ENCODE measurements at regions not wholly inside any gene's neighbourhood (a gene's known extent, or its start where the extent isn't known, plus 50 kb on each side); places are given as distances from the start of the nearest gene placed in this dataset.

- no peak for DNase-seq
Observed at GRCh38 chr4:152109531-152110509, 349.0 kb upstream of the GATB start.

- no peak for DNase-seq
Observed at GRCh38 chr4:152107736-152108500, 347.1 kb upstream of the GATB start.

GRCh38 chr4:152106781-152107321, 346.0 kb upstream of the GATB start:
- no peak for DNase-seq

DNA sequence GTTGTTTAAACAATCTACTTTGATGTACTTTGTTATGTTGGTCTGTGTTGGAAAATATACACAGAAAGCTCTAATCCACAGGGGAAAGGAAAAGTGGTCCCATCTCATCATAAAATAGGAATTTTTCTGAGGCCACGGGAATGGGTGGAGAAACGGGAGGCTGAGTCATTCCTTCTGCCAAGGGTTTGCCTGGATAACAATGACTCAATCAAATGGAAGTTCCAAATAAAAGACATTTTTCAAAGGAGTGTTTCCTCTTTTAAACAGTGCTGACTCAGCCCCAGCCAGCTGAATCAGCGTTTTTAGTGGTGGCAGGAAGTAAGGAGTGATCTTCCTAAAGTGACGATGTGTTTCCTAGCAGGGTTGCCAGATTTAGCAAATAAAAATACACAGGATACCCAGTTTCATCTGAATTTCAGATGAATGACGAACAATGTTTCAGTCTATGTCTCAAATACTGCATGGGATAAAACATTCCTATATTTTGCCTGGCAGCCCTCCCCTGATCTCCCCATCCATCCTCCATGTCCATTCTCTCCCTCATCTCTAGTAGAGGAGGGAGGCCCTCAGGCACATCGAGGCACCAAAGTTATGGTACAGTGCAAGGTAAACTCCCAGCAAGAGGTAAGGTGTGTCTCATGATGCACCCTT, 345.4 kb upstream of the GATB start:
- DNase-seq = no peak

DNA sequence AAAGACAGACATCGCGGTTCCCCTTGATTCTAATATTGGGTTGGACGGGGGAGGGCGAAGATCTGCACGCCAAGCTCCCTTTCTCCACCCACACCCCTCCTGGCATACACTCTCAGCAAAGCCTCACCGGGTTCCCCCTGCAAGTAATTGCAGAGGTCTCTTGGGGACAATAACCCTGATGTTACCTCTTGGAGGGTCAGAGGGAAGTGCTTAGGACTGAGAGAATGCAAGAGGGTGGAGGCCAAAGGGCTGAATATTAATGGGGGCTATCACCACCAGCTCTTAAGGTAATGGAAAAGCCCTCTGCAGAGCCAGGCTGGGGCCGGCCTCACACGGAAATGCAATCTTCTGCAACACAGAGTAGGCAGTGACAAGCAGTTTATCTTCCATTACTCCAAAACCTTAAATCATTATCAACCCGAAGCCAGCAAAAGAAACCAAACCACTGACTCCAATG, 344.1 kb upstream of the GATB start:
- no peak for DNase-seq

DNA sequence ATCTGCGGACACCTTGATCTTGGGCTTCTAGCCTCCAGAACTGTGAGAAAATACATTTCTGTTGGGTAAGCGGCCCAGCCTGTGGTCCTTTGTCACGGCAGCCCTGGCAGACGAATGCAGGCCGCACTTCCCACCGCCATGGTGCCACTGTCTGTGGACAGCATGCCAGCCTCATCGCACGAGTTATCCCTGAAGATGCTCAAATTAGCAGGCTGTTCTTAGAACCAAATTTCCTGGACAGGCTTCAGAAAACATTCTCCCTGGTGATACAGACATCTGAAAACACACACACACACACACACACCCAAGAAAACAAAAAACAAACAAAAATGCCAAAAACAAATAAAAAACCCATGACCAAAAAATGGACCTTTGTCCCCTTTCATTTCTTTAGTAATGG, 343.5 kb upstream of the GATB start:
- no peak for DNase-seq

DNA sequence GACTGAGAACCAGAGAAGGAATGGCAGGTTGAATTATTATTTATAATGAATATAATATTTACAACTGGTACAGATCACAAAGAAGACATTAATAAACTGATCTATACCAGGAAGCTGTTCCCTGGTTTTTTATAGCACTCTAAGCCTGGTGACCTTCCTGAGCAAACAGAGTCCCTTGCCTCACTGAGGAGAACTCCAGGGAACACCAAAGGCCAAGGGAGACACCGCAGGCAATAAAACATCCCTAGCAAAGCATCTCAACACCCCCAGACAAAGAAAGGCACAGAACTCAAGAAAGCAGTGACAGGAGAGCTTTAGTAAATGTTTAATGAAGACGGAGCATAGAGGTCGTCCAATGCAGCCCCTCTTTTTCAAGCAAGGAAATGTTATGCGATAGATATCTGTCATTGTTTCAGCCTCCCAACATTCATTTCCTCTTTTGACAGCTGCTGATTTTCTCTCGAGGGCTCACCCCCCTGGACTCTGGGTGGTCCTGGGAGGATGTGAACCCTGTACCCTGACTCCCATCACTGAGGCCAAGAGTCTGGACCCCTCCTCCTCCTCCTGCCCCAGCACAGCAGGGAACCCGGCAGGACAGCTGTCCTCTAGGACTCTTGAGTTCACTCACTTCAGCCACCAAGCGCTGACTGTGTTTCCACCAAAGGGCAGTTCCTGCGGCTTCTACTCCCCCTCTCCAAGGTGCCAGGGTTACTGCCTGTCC, 342.5 kb upstream of the GATB start:
- no peak for DNase-seq

DNA sequence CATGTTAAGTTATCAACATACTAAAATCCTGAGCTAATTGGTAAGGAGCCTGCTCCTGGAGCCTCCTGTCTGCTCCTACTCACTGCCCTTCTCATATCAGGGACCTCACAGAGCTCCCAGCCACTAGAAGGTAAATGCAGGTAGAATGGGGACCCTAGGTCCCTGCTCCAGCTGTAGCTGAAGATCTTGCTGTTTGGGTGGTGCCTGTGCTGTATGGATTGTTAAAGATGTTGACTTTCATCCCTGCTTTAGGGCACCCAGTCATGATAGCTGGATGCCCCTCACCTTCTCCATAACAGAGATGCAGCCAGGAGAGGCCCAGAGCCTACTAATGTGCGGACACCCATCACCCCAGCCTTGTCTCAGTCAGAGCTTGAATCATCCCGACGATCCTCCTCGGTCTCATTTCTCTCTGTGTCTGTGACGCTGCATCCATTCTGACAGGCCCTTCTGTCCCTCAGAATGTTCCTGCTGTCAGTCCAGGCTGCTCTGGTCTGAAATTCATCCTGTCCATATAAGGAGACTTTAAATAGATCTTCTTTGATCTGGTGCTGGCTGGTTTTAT, 341.7 kb upstream of the GATB start:
- no peak for DNase-seq

GRCh38 chr4:152101556-152102435, 341.0 kb upstream of the GATB start:
- no peak for DNase-seq

GRCh38 chr4:152100379-152101201, 339.8 kb upstream of the GATB start:
- peak; percentile 55 for DNase-seq

GRCh38 chr4:152099981-152100378, 339.2 kb upstream of the GATB start:
- DNase-seq = no peak

DNA sequence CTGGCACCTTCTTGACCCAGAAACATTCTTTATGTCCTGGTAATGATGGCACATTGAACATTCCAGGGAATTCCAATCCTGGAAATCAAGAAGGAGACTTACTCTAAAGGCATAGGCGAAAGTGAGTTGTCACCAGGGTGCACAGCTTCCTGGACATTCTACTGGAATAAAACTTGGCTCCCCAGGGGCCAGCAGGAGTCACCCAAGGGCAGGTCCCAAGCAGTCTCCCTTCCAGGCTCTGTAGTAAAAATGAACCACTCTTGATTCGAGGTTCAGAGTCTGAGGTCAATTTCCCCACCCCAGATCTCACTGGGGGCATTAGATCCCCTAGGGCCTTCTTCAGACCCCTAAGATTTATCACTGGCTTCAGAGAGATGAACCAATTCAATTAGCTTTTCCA, 338.7 kb upstream of the GATB start:
- no peak for DNase-seq

- DNase-seq = no peak
Observed at GRCh38 chr4:152099061-152099425, 338.2 kb upstream of the GATB start.

DNA sequence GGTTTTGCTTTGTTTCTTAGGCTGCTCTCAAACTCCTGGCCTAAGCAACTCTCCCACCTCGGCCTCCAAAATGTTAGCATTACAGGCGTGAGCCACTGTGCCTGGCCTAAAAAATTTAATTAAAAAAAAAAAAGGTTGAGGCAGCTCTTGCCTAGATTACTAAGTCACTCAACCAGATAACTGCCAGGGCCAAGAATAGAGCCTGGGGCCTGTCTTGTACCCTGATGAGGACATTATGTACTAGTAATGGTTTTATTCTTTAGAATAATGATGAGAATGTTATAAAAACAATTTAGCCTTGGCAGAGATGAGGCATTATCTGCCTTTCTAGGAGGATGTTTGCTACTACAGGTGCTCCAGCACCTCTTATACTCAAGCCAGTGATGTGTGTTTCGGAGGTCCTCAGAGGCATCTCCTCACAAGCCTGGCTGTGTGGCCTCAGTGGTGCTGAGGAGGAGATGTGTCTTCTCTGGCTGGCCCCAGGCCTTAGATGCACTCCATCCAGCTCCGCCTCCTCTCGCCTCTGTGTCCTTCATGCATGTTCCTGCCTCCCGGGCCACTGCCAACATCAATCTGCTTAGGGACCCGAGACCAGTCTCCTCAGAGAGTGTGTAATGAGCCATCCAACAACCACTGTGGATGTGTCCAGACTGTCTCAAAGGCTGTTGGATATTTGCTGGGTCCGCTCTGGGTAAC, 337.7 kb upstream of the GATB start:
- DNase-seq = no peak

GRCh38 chr4:152097371-152097770, 336.6 kb upstream of the GATB start:
- no peak for DNase-seq

- DNase-seq = no peak
Observed at GRCh38 chr4:152095701-152096070, 334.9 kb upstream of the GATB start.

DNA sequence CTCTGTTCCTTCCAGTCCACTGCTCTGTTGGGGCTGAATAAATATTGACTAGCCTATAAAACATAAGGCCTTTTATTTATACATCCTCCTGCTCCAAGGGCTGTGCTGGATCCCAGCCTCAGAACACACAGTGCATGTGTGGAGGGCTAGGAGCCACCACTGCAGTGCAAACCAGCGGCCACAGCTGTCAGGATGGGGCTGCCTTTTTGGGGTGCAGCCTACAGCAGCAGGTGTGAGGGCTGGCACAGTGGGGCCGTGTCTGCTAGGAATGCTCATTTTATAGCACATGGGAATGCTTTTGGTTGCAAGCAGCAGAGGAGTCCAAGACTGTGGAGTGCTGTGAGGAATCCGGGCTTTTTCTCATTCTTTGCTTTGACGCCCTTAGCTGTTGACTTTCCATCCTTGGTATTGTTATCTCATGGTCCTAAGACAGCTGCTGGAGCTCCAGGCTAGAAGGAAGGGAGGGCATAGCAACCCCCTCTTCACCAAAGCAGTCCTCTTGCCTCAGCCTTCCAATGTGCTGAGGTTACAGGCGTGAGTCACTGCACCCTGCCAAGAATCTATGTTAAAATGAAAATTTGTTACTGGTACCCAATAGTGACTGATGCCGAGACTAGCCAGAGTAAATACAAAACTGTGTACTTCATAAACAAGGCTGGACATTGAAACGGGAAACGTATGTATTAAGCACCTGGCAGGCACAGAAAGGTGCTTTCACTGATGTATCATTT, 334.3 kb upstream of the GATB start:
- no peak for DNase-seq

DNA sequence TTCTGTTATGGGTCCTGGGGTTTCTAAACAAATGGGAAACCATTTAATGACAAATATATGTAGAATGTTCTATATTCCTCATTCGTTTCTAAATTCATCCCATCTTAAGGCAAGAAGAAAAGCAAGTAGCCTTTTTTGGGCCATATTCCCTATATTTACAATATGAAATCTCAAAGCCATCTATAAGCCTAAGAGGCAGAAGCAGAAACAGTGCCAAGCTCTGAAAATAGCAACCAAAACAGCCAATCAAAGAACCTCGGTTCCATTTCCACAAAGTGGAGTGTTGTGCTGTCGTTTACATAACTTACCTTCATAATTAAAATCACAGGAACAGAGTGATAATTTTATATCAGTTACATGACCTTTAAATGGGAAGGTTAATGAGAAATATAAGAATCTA, 330.6 kb upstream of the GATB start:
- no peak for DNase-seq

- DNase-seq = no peak
Observed at GRCh38 chr4:152090543-152090942, 329.7 kb upstream of the GATB start.
